SK-N-SH treated with all-trans-retinoic acid at 6 μM for 48 hours (cell line): ENCODE measurements at regions not wholly inside any gene's neighbourhood (a gene's known extent, or its start where the extent isn't known, plus 50 kb on each side); places are given as distances from the start of the nearest gene placed in this dataset.
A peak's percentile ranks its signal among the peaks of the same experiment; 100 is the strongest.
"Not testable (repeated sequence)": the region's sequence is repeated elsewhere in the genome, so short reads cannot be mapped to it uniquely, and the experiment has no call there.

ENCODE experiments used
- ATAC-seq: fragments of 200-7000 bp; cut with Tn5 transposase; 3 replicates; pipeline ENCODE4 v1.9.1; 2020; ENCODE audit warnings: mild to moderate bottlenecking, moderate library complexity
- ARNTL ChIP-seq: fragments of 450-650 bp; formaldehyde crosslinking; IDR thresholded peaks from 2 replicates; pipeline ENCODE4 v1.5.0; 2020; ENCODE audit warnings: low read depth, mild to moderate bottlenecking, moderate library complexity, borderline replicate concordance
- BACH2 ChIP-seq: fragments of 250-450 bp; sonication (Bioruptor Pico); IDR thresholded peaks from 2 replicates; pipeline ENCODE4 v1.9.0; 2021; ENCODE audit warnings: mild to moderate bottlenecking, borderline replicate concordance
- CSDC2 ChIP-seq: fragments of 250-450 bp; sonication (Bioruptor Pico); IDR thresholded peaks from 2 replicates; pipeline ENCODE4 v1.5.0; 2020; ENCODE audit warnings: mild to moderate bottlenecking, moderate library complexity
- ESRRG ChIP-seq: fragments of 250-450 bp; sonication (Bioruptor Pico); IDR thresholded peaks from 2 replicates; pipeline ENCODE4 v1.6.1; 2021; ENCODE audit warnings: mild to moderate bottlenecking
- GLIS3 ChIP-seq: fragments of 250-450 bp; sonication (Bioruptor Pico); IDR thresholded peaks from 2 replicates; pipeline ENCODE4 v1.5.0; 2020; ENCODE audit warnings: mild to moderate bottlenecking, moderate library complexity
- ISL1 ChIP-seq: fragments of 250-450 bp; sonication (Bioruptor Pico); IDR thresholded peaks from 2 replicates; pipeline ENCODE4 v2.1.2; 2022; ENCODE audit warnings: mild to moderate bottlenecking, moderate library complexity
- OSR1 ChIP-seq: fragments of 250-450 bp; sonication (Bioruptor Pico); IDR thresholded peaks from 2 replicates; pipeline ENCODE4 v1.8.0; 2022; ENCODE audit warnings: moderate library complexity, mild to moderate bottlenecking, inconsistent platforms
- PPARA ChIP-seq: fragments of 250-450 bp; sonication (Bioruptor Pico); IDR thresholded peaks from 2 replicates; pipeline ENCODE4 v1.5.0; 2020; ENCODE audit warnings: mild to moderate bottlenecking, borderline replicate concordance
- RARB ChIP-seq: fragments of 250-450 bp; sonication (Bioruptor Pico); IDR thresholded peaks from 2 replicates; pipeline ENCODE4 v1.8.0; 2021; ENCODE audit warnings: mild to moderate bottlenecking, moderate library complexity
- TCF4 ChIP-seq: fragments of 250-450 bp; sonication (Bioruptor Pico); IDR thresholded peaks from 2 replicates; pipeline ENCODE4 v1.8.0; 2021; ENCODE audit warnings: mild to moderate bottlenecking, moderate library complexity, borderline replicate concordance
- TOX ChIP-seq: fragments of 250-450 bp; sonication (Bioruptor Pico); IDR thresholded peaks from 2 replicates; pipeline ENCODE4 v1.8.0; 2021; ENCODE audit warnings: mild to moderate bottlenecking, moderate library complexity, borderline replicate concordance
- ZC3H10 ChIP-seq: fragments of 250-450 bp; sonication (Bioruptor Pico); IDR thresholded peaks from 2 replicates; pipeline ENCODE4 v1.5.1; 2021; ENCODE audit warnings: mild to moderate bottlenecking, moderate library complexity
- ZFP3 ChIP-seq: fragments of 250-450 bp; sonication (Bioruptor Pico); IDR thresholded peaks from 2 replicates; pipeline ENCODE4 v1.5.0; 2020; ENCODE audit warnings: mild to moderate bottlenecking, moderate library complexity
- ZFP30 ChIP-seq: fragments of 450-650 bp; formaldehyde crosslinking; IDR thresholded peaks from 2 replicates; pipeline ENCODE4 v1.5.0; 2022; ENCODE audit warnings: mild to moderate bottlenecking, moderate library complexity
- ZNF565 ChIP-seq: fragments of 450-650 bp; formaldehyde crosslinking; conservative IDR thresholded peaks from 2 replicates; pipeline ENCODE4 v1.5.0; 2020; ENCODE audit warnings: low read depth, mild to moderate bottlenecking, moderate library complexity
- ZNF70 ChIP-seq: fragments of 450-650 bp; formaldehyde crosslinking; IDR thresholded peaks from 2 replicates; pipeline ENCODE4 v1.5.0; 2020; ENCODE audit warnings: mild to moderate bottlenecking, moderate library complexity
- ZNF8 ChIP-seq: fragments of 450-650 bp; formaldehyde crosslinking; IDR thresholded peaks from 2 replicates; pipeline ENCODE4 v1.5.0; 2020; ENCODE audit warnings: mild to moderate bottlenecking, moderate library complexity
- TF ChIP-seq, protein P1 (sequence below): fragments of 250-450 bp; sonication (Bioruptor Pico); IDR thresholded peaks from 2 replicates; pipeline ENCODE4 v1.8.0; 2021; ENCODE audit warnings: low read depth, mild to moderate bottlenecking, moderate library complexity, borderline replicate concordance
- TF ChIP-seq, protein P2 (sequence below): fragments of 250-450 bp; sonication (Bioruptor Pico); IDR thresholded peaks from 2 replicates; pipeline ENCODE4 v1.5.0; 2020; ENCODE audit warnings: mild to moderate bottlenecking, moderate library complexity
- TF ChIP-seq, protein P3 (sequence below): fragments of 250-450 bp; sonication (Bioruptor Pico); IDR thresholded peaks from 2 replicates; pipeline ENCODE4 v1.5.1; 2021; ENCODE audit warnings: mild to moderate bottlenecking, moderate library complexity
- TF ChIP-seq, protein P4 (sequence below): fragments of 250-450 bp; sonication (Bioruptor Pico); IDR thresholded peaks from 2 replicates; pipeline ENCODE4 v1.8.0; 2020; ENCODE audit warnings: mild to moderate bottlenecking, moderate library complexity, borderline replicate concordance
- TF ChIP-seq, protein P5 (sequence below): fragments of 250-450 bp; sonication (Bioruptor Pico); IDR thresholded peaks from 2 replicates; pipeline ENCODE4 v1.5.1; 2020; ENCODE audit warnings: low read depth, mild to moderate bottlenecking, moderate library complexity

DNA sequence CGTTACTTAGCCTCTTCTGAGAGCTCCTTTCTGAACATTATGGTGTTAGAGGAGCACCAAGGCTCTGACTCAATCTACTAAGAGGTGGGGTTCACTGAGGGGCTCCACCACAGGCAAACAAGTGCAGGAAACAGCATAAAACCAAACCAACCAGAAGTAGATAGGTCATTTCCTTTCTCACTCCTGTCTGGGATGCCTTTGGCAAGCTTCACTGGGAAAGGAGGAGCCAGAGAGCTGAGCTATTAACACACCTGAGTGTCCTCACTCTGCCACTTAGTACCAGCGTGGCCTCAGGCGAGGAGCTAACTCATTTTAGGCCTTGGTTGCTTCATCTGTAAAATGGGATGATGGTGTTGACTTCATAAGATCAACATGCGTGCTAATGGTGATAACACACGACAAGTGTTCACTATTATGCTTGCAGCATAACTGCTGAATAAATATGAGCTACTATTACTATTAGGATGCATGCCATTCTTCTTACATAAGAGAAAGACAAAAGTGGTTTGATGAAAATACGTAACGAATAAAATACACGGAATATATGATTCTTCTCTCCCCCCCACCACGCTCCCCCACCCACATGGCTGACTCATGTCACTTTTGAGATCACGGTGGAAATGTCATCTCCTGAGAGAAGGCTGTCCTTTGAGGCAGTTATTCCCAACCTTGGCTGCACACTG, 185.4 kb downstream of the BCAS1 start:
- no peak for ATAC-seq
- TF ChIP-seq ZNF565 (no peak), GLIS3 (CRISPR knock-in tag) (no peak), ZFP30 (CRISPR knock-in tag) (no peak), TOX (CRISPR knock-in tag) (no peak), ZNF70 (no peak)
- TF ChIP-seq, protein P1, sequence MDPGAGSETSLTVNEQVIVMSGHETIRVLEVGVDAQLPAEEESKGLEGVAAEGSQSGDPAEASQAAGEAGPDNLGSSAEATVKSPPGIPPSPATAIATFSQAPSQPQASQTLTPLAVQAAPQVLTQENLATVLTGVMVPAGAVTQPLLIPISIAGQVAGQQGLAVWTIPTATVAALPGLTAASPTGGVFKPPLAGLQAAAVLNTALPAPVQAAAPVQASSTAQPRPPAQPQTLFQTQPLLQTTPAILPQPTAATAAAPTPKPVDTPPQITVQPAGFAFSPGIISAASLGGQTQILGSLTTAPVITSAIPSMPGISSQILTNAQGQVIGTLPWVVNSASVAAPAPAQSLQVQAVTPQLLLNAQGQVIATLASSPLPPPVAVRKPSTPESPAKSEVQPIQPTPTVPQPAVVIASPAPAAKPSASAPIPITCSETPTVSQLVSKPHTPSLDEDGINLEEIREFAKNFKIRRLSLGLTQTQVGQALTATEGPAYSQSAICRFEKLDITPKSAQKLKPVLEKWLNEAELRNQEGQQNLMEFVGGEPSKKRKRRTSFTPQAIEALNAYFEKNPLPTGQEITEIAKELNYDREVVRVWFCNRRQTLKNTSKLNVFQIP = no peak

DNA sequence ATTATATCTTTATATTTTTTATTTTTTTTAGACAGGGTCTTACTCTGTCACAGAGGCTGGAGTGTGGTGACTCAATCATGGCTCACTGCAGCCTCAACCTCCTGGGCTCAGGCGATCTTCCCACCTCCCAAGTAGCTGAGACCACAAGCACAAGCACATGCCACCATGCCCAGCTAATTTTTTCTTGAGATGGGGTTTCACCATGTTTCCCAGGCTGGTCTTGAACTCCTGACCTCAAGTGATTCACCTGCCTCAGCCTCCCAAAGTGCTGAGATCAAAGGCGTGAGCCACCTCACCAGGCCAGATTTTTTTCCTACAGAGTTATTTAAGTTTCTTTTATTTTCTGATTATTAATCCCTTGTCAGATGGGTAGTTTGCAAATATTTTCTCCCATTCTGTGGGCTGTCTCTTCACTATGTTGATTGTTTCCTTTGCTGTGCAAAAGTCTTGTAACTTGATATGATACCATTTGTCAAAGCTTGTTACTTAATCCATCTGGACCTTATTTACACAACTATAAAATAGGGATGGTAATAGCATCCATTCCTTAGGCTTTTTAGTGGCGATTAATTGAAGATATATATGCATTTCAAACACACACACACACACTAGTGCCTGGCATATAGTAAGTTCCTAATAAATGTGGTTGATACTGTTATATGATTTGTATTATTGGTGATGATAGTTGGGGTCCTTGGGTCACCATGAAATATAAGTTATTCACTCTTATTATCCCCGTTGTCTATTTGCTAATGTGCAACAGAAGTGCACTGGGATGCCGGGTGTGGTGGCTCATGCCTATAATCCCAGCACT, 187.1 kb downstream of the BCAS1 start:
- peak; percentile 57 for ATAC-seq
- TF ChIP-seq BACH2 (CRISPR knock-in tag) = no peak
- TF ChIP-seq ZC3H10 = no peak
- TF ChIP-seq GLIS3 (CRISPR knock-in tag) = no peak
- TF ChIP-seq, protein P2, sequence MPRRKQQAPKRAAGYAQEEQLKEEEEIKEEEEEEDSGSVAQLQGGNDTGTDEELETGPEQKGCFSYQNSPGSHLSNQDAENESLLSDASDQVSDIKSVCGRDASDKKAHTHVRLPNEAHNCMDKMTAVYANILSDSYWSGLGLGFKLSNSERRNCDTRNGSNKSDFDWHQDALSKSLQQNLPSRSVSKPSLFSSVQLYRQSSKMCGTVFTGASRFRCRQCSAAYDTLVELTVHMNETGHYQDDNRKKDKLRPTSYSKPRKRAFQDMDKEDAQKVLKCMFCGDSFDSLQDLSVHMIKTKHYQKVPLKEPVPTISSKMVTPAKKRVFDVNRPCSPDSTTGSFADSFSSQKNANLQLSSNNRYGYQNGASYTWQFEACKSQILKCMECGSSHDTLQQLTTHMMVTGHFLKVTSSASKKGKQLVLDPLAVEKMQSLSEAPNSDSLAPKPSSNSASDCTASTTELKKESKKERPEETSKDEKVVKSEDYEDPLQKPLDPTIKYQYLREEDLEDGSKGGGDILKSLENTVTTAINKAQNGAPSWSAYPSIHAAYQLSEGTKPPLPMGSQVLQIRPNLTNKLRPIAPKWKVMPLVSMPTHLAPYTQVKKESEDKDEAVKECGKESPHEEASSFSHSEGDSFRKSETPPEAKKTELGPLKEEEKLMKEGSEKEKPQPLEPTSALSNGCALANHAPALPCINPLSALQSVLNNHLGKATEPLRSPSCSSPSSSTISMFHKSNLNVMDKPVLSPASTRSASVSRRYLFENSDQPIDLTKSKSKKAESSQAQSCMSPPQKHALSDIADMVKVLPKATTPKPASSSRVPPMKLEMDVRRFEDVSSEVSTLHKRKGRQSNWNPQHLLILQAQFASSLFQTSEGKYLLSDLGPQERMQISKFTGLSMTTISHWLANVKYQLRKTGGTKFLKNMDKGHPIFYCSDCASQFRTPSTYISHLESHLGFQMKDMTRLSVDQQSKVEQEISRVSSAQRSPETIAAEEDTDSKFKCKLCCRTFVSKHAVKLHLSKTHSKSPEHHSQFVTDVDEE = no peak
- TF ChIP-seq PPARA (CRISPR knock-in tag) = no peak
- TF ChIP-seq TCF4 = no peak
- TF ChIP-seq CSDC2 = no peak
- no peak for TF ChIP-seq ISL1 (CRISPR knock-in tag)
- TF ChIP-seq OSR1 (CRISPR knock-in tag) = no peak
- TF ChIP-seq, protein P3, sequence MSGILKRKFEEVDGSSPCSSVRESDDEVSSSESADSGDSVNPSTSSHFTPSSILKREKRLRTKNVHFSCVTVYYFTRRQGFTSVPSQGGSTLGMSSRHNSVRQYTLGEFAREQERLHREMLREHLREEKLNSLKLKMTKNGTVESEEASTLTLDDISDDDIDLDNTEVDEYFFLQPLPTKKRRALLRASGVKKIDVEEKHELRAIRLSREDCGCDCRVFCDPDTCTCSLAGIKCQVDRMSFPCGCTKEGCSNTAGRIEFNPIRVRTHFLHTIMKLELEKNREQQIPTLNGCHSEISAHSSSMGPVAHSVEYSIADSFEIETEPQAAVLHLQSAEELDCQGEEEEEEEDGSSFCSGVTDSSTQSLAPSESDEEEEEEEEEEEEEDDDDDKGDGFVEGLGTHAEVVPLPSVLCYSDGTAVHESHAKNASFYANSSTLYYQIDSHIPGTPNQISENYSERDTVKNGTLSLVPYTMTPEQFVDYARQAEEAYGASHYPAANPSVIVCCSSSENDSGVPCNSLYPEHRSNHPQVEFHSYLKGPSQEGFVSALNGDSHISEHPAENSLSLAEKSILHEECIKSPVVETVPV (CRISPR knock-in tag) = no peak
- no peak for TF ChIP-seq TOX (CRISPR knock-in tag)
- no peak for TF ChIP-seq ESRRG (CRISPR knock-in tag)
- TF ChIP-seq, protein P1 = no peak
- TF ChIP-seq ZNF8 = no peak
- no peak for TF ChIP-seq ZNF70
- TF ChIP-seq, protein P4, sequence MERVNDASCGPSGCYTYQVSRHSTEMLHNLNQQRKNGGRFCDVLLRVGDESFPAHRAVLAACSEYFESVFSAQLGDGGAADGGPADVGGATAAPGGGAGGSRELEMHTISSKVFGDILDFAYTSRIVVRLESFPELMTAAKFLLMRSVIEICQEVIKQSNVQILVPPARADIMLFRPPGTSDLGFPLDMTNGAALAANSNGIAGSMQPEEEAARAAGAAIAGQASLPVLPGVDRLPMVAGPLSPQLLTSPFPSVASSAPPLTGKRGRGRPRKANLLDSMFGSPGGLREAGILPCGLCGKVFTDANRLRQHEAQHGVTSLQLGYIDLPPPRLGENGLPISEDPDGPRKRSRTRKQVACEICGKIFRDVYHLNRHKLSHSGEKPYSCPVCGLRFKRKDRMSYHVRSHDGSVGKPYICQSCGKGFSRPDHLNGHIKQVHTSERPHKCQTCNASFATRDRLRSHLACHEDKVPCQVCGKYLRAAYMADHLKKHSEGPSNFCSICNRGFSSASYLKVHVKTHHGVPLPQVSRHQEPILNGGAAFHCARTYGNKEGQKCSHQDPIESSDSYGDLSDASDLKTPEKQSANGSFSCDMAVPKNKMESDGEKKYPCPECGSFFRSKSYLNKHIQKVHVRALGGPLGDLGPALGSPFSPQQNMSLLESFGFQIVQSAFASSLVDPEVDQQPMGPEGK (CRISPR knock-in tag) = no peak
- no peak for TF ChIP-seq ARNTL
- TF ChIP-seq RARB (CRISPR knock-in tag) = no peak
- TF ChIP-seq ZFP3 (CRISPR knock-in tag) = no peak
- TF ChIP-seq, protein P5, sequence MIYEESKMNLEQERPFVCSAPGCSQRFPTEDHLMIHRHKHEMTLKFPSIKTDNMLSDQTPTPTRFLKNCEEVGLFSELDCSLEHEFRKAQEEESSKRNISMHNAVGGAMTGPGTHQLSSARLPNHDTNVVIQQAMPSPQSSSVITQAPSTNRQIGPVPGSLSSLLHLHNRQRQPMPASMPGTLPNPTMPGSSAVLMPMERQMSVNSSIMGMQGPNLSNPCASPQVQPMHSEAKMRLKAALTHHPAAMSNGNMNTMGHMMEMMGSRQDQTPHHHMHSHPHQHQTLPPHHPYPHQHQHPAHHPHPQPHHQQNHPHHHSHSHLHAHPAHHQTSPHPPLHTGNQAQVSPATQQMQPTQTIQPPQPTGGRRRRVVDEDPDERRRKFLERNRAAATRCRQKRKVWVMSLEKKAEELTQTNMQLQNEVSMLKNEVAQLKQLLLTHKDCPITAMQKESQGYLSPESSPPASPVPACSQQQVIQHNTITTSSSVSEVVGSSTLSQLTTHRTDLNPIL (CRISPR knock-in tag) = no peak

DNA sequence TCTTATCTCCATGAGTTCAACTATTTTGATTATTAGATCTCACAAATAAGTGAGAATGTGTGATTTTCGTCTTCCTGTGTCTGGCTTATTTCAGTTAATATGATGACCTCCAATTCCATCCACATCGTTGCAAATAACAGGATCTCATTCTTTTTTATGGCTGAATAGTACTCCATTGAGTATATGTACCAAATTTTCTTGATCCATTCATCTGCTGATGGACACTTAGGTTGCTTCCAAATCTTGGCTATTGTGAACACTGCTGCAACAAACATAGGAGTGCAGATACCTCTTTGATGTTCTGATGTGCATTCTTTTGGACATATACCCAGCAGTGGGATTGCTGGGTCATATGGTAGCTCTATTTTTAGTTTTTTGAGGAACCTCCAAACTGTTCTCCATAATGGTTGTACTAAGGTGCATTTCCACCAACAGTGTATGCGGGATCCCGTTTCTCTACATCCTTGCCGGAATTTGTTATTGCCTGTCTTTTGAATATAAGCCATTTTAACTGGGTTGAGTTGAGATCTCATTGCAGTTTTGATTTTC, 187.9 kb downstream of the BCAS1 start:
- ATAC-seq = not testable (repeated sequence)
